ENCODE measurements at regions not wholly inside any gene's neighbourhood (a gene's known extent, or its start where the extent isn't known, plus 50 kb on each side); places are given as distances from the start of the nearest gene placed in this dataset.

GRCh38 chr20:22420116-22420598, 164.2 kb downstream of the FOXA2 start:
- TF ChIP-seq CTCF (IDR thresholded peaks at IDR 0.05) (no peak), POLR2A (IDR thresholded peaks at IDR 0.05) (no peak)
